ENCODE measurements at regions not wholly inside any gene's neighbourhood (a gene's known extent, or its start where the extent isn't known, plus 50 kb on each side); places are given as distances from the start of the nearest gene placed in this dataset.

DNA sequence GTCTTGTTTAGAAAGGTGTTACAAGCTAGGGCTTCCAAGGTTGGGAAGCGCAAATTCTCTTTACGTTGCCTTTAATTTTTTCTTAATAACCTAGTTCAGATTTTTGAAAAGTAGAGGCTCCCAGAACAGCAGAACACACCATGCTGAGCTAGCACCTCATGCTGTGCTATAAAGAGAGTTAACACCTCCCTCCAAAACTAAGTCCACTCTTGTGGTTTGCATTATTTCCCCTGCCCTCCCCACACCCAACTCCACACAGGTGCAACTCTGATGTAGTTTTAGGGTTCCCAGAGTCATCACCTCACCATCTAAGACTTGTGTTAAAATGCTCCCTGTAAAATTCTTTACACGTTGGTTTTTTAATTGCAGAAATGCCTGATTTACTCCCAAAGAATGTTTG is 459.4 kb upstream of the JARID2 start:
- Mint-ChIP-seq H3K27me3 (ENCODE audit: low read depth, unreplicated experiment) (no peaks in the 10 kb centered on the region), H3K9me3 (ENCODE audit: unreplicated experiment) (no peaks in the 10 kb centered on the region), H3K27ac (ENCODE audit: unreplicated experiment) (no peak overlapping the region), H3K36me3 (ENCODE audit: low read depth, unreplicated experiment) (no peaks in the 10 kb centered on the region), H3K4me1 (ENCODE audit: low read depth, unreplicated experiment) (peaks cover 3% of the 10 kb centered on the region), H3K4me3 (ENCODE audit: unreplicated experiment) (no peak overlapping the region)
- Histone ChIP-seq H3K27me3 (ENCODE audit: insufficient read depth, low read length) (no peaks in the 10 kb centered on the region), H2AFZ (ENCODE audit: low read depth, low read length) (no peak overlapping the region), H3K4me1 (ENCODE audit: insufficient read depth, low read length) (no peaks in the 10 kb centered on the region), H4K20me1 (ENCODE audit: insufficient read depth, low read length) (no peaks in the 10 kb centered on the region), H3K4me2 (ENCODE audit: low read length) (no peak overlapping the region), H3K27ac (ENCODE audit: low read depth, low read length) (no peak overlapping the region), H3K9ac (ENCODE audit: low read length) (no peak overlapping the region), H3K4me3 (ENCODE audit: insufficient read depth, low read depth, low read length) (no peak overlapping the region), H3K79me2 (ENCODE audit: insufficient read depth, low read length) (no peaks in the 10 kb centered on the region), H3K9me3 (ENCODE audit: insufficient read depth, low read depth, low read length) (no peaks in the 10 kb centered on the region), H3K36me3 (ENCODE audit: insufficient read depth, low read length) (no peaks in the 10 kb centered on the region)
- FAIRE-seq (no peak), DNase-seq (ENCODE audit: low read depth) (no peak)
- no peak for TF ChIP-seq EZH2 (IDR thresholded peaks at IDR 0.05; ENCODE audit: insufficient read depth, low read length)
- TF ChIP-seq, protein P1, sequence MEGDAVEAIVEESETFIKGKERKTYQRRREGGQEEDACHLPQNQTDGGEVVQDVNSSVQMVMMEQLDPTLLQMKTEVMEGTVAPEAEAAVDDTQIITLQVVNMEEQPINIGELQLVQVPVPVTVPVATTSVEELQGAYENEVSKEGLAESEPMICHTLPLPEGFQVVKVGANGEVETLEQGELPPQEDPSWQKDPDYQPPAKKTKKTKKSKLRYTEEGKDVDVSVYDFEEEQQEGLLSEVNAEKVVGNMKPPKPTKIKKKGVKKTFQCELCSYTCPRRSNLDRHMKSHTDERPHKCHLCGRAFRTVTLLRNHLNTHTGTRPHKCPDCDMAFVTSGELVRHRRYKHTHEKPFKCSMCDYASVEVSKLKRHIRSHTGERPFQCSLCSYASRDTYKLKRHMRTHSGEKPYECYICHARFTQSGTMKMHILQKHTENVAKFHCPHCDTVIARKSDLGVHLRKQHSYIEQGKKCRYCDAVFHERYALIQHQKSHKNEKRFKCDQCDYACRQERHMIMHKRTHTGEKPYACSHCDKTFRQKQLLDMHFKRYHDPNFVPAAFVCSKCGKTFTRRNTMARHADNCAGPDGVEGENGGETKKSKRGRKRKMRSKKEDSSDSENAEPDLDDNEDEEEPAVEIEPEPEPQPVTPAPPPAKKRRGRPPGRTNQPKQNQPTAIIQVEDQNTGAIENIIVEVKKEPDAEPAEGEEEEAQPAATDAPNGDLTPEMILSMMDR (IDR thresholded peaks at IDR 0.05; ENCODE audit: insufficient read depth, low read depth, low read length): no peak

DNA sequence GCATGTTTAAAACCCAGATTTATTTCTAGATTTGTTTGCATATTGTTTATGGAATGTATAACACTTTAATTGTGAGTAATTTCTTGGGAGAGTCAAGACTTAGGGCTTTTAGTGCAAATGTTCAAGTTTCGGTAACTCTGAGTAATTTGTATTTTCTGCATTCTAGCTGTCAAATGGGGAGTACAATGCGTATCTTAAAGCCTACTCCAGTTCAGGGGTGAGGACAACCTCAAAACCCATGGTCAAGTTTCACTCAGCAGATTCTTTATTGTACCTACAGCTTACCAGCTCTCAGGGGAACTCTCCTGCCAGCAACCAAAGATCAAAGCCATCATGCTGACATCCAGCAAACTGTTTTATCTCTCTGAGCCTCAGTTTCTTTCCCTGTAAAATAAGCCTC is 458.6 kb upstream of the JARID2 start:
- Mint-ChIP-seq H3K27me3 (ENCODE audit: low read depth, unreplicated experiment) (no peaks in the 10 kb centered on the region), H3K9me3 (ENCODE audit: unreplicated experiment) (no peaks in the 10 kb centered on the region), H3K4me3 (ENCODE audit: unreplicated experiment) (no peak overlapping the region), H3K36me3 (ENCODE audit: low read depth, unreplicated experiment) (no peaks in the 10 kb centered on the region), H3K27ac (ENCODE audit: unreplicated experiment) (no peak overlapping the region), H3K4me1 (ENCODE audit: low read depth, unreplicated experiment) (peaks cover 5% of the 10 kb centered on the region)
- H2AFZ ChIP-seq (ENCODE audit: low read depth, low read length): no peak overlapping the region
- no peaks in the 10 kb centered on the region for H3K36me3 ChIP-seq (ENCODE audit: insufficient read depth, low read length)
- no peak overlapping the region for H3K9ac ChIP-seq (ENCODE audit: low read length)
- TF ChIP-seq, protein P1 (IDR thresholded peaks at IDR 0.05; ENCODE audit: insufficient read depth, low read depth, low read length): no peak
- TF ChIP-seq EZH2 (IDR thresholded peaks at IDR 0.05; ENCODE audit: insufficient read depth, low read length): no peak
- H3K27ac ChIP-seq (ENCODE audit: low read depth, low read length): no peak overlapping the region
- no peaks in the 10 kb centered on the region for H4K20me1 ChIP-seq (ENCODE audit: insufficient read depth, low read length)
- no peak for DNase-seq (ENCODE audit: low read depth)
- H3K27me3 ChIP-seq (ENCODE audit: insufficient read depth, low read length): no peaks in the 10 kb centered on the region
- no peaks in the 10 kb centered on the region for H3K9me3 ChIP-seq (ENCODE audit: insufficient read depth, low read depth, low read length)
- no peak overlapping the region for H3K4me2 ChIP-seq (ENCODE audit: low read length)
- H3K4me3 ChIP-seq (ENCODE audit: insufficient read depth, low read depth, low read length): no peak overlapping the region
- no peak for FAIRE-seq
- H3K4me1 ChIP-seq (ENCODE audit: insufficient read depth, low read length): no peaks in the 10 kb centered on the region
- H3K79me2 ChIP-seq (ENCODE audit: insufficient read depth, low read length): no peaks in the 10 kb centered on the region

DNA sequence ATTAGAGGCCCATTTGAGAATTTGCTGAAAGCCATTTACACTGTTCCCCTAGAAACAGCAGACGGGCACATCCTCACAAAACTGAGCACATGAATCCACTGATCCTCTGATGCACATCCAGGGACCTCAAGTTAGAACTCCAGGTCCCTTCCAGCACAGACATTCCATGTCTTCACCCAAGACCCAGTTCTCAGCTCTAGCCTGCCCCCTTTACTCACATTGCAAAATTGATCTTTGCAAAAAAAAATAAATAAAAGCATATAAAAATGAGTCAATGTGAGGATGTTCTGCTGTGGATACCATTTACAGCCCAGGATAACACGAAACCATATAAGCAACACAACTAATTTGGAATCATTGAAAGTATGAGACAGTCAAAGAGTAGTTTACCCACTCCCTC is 458.2 kb upstream of the JARID2 start:
- H3K79me2 ChIP-seq (ENCODE audit: insufficient read depth, low read length): no peaks in the 10 kb centered on the region
- no peak overlapping the region for H3K4me3 Mint-ChIP-seq (ENCODE audit: unreplicated experiment)
- no peaks in the 10 kb centered on the region for H3K9me3 Mint-ChIP-seq (ENCODE audit: unreplicated experiment)
- H4K20me1 ChIP-seq (ENCODE audit: insufficient read depth, low read length): no peaks in the 10 kb centered on the region
- no peaks in the 10 kb centered on the region for H3K27me3 ChIP-seq (ENCODE audit: insufficient read depth, low read length)
- FAIRE-seq (no peak), DNase-seq (ENCODE audit: low read depth) (no peak)
- no peak overlapping the region for H3K27ac ChIP-seq (ENCODE audit: low read depth, low read length)
- TF ChIP-seq, protein P1 (IDR thresholded peaks at IDR 0.05; ENCODE audit: insufficient read depth, low read depth, low read length): no peak
- TF ChIP-seq EZH2 (IDR thresholded peaks at IDR 0.05; ENCODE audit: insufficient read depth, low read length): no peak
- no peaks in the 10 kb centered on the region for H3K36me3 ChIP-seq (ENCODE audit: insufficient read depth, low read length)
- H3K4me1 ChIP-seq (ENCODE audit: insufficient read depth, low read length): no peaks in the 10 kb centered on the region
- H3K4me3 ChIP-seq (ENCODE audit: insufficient read depth, low read depth, low read length): no peak overlapping the region
- no peak overlapping the region for H3K9ac ChIP-seq (ENCODE audit: low read length)
- H3K9me3 ChIP-seq (ENCODE audit: insufficient read depth, low read depth, low read length): no peaks in the 10 kb centered on the region
- H3K27me3 Mint-ChIP-seq (ENCODE audit: low read depth, unreplicated experiment): no peaks in the 10 kb centered on the region
- no peak overlapping the region for H3K4me2 ChIP-seq (ENCODE audit: low read length)
- no peak overlapping the region for H2AFZ ChIP-seq (ENCODE audit: low read depth, low read length)
- H3K27ac Mint-ChIP-seq (ENCODE audit: unreplicated experiment): no peak overlapping the region
- H3K36me3 Mint-ChIP-seq (ENCODE audit: low read depth, unreplicated experiment): no peaks in the 10 kb centered on the region
- peaks cover 8% of the 10 kb centered on the region for H3K4me1 Mint-ChIP-seq (ENCODE audit: low read depth, unreplicated experiment)
